MM.1S (cell line): ENCODE measurements at regions not wholly inside any gene's neighbourhood (a gene's known extent, or its start where the extent isn't known, plus 50 kb on each side); places are given as distances from the start of the nearest gene placed in this dataset.

Experiments
- CTCF ChIP-seq: fragments of 300-600 bp; sonication (generic); IDR thresholded peaks from 2 replicates; pipeline ENCODE4 v1.5.1; 2016; ENCODE audit warnings: antibody characterized with exemption, low read length, mixed read lengths
- EZH2 ChIP-seq: fragments of 300-600 bp; sonication (generic); optimal IDR thresholded peaks from 2 replicates; pipeline ENCODE3; 2017; ENCODE audit warnings: low read depth, mild to moderate bottlenecking, antibody characterized with exemption, low read length, mixed read lengths

DNA sequence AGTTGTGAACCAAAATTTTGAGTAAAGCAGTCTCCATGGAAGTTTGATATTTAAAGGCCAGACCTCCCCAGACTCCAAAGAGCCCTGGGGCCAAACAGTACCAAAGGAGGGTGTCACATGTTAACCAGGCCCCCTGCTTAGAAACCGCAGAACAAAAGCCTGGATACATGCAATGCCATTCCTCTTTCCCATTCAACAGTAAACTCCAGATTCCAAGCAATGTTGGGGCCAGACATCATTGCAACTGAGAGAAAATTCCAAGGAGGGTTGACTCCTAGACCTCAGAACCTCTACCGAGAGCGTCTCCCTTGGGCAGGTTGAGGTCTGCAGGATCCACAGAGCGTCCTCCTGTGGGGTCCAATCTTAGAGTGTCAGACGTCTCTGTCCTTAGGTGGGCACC, 404.4 kb upstream of the SYT4 start:
- TF ChIP-seq CTCF (no peak), EZH2 (no peak)
